Ecto neural progenitor cell (in vitro differentiated cells): ENCODE measurements at regions not wholly inside any gene's neighbourhood (a gene's known extent, or its start where the extent isn't known, plus 50 kb on each side); places are given as distances from the start of the nearest gene placed in this dataset.

ENCODE experiments used
- DNase-seq: peaks from one replicate; pipeline ENCODE4 v3.0.0-alpha.2; 2018; ENCODE audit warnings: low spot score

GRCh38 chr6:105492706-105493673 is 90.1 kb upstream of the PREP start:
- no peak for DNase-seq

DNA sequence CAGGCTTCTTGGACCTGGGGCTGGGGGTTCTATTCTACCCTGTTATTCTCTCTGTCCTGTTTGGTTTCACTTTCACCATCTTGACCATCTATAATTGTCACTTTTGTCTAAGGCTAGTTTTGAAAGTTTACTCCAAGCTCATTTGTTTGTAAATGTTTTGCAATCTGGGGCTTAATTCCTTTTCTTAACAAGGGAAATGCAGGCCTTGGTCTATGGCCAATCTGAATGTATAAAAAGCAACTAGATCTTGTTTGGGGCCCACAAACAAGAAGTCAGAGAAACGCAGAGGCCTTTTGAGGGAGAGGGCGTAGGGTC is 86.3 kb upstream of the PREP start:
- DNase-seq: no peak

GRCh38 chr6:105488516-105489215 is 85.8 kb upstream of the PREP start:
- no peak for DNase-seq

- no peak for DNase-seq
Measured at GRCh38 chr6:105487040-105487790, 84.3 kb upstream of the PREP start.

DNA sequence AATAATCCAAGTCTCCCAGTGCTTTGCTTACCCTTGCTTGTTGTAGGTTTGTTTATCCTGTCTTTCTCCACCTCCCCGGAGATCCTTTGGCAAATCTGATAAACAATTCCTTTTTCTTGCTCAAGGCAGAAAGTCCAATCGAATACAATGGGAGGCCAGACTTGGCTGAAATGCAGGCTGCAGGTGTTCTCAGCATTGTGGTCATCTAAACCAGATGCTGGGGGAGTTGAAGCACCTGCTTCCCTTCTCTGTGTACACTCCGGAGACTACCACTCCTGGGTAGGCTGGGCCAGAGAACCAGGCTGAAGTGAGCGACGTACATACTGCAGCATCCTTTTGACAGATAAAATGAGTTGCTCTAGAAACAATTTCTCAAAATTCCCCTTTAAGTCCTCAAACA is 82.6 kb upstream of the PREP start:
- no peak for DNase-seq

DNA sequence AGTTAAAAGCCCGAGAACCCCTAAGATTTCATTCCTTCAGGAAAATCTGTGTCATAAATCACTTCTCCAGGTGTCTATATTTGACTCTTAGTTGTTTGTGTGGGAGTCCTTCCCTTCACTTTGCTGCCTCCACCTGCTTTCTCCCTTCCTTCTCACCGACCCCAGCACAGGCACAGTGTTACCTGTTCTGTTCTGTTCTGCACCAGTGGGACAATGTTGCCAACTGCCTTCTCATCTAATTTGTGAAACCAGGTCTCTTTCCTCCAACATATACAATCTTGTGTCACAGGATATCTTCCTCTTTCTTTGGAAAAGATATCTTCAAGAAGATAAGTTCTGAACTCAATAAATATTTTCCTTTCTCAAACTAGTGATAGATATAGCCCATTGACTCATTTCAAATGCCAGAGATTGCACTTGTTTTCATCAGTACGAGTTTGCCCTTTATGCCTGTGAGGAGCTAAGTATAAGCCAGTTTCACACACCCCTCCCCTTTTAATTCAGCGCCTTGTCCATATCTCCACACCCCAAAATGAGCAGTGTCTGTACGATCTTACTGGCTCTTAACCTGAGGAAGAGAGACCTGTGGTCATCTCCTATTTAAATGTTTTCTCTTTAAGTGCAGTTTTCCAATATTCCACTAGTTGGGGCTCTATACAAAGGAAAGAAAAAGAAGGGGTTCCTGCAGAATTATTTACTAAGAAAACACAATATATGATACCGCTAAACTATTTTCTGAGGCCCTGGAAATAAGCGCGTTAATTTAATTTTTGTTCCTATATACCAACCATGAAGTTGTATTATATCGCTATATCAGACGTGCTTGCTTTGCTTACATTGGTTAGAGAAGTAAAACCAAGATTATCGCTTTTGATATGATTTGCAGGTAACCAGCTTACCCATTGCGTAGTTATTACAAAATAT is 81.6 kb upstream of the PREP start:
- DNase-seq: no peak

GRCh38 chr6:105483492-105483891 is 80.6 kb upstream of the PREP start:
- DNase-seq: no peak

DNA sequence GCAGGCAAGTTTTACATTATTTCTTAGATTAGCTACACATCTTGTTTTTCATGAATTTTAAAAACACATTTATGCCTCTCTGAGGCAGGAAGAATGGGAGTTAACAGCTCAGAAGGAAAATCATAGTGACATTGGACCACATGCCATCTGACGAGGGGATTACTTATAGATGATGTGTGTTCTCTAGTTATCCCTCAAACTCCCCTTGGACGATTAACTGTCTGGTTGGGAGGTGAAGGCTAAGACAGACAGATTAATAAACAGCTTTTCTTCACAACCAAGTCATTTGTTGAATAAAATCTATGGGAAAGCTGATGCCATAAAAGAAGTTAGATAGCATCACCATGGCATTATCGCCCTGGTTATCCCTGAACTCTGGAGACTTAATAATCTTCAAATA is 80.0 kb upstream of the PREP start:
- DNase-seq: no peak

- no peak for DNase-seq
Measured at GRCh38 chr6:105482227-105482844, 79.5 kb upstream of the PREP start.

DNA sequence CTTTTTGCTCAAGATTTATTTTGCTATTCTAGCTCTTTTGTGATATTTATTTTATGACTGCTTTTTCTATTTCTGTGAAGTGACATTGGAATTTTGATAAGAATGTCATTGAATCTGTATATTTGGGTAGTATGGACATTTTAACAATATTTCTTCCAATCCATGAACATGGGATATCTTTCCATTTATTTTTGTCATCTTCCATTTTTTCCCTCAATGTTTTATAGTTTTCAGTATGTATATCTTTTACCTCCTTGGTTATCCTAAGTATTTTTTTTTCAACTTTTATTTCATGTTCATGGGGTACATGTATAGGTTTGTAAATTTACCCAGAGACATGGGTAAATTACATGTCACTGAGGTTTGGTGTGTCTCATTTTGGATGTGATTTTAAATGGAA is 74.1 kb upstream of the PREP start:
- no peak for DNase-seq

GRCh38 chr6:105474234-105474633 is 71.4 kb upstream of the PREP start:
- no peak for DNase-seq

GRCh38 chr6:105469946-105470345 is 67.1 kb upstream of the PREP start:
- no peak for DNase-seq

DNA sequence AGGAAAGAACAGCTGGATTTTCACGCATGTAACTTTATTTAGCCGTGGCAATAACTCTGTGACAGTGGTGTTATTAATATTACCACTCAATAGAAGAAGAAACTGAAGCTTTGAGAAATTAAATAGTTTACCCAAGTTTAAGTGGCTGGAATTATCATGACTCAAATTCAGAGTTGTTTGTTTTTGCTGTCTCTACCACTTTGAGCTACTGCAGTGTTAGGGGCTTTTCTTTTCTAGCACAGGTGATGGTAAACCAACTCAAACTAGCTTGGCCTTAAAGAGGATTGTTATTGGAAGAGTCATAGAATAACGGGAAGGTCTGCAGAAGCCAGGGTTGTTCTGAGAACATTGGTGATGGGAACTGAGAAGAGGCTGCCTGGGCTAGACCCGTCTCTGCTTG is 66.0 kb upstream of the PREP start:
- DNase-seq: no peak

GRCh38 chr6:105460860-105461259 is 58.0 kb upstream of the PREP start:
- no peak for DNase-seq

DNA sequence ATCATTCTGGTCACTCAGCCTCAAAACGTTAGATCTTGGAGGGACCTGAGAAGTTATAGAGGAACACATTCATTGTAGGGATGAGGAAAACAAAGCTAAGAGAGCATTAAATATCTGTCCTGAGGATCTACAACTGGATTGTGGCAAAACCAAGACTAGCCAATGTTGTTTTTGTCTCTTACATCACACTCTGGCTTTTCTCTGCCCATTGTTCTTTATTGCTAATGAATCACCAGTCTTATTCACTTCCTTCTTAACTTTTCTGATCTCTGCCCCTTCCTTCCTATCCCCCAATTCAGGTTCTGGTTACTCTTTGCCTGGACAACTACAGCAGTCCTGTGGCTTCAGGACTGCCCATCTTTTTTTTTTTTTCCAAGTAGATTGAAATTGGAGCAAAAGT is 57.0 kb upstream of the PREP start:
- DNase-seq: no peak

DNA sequence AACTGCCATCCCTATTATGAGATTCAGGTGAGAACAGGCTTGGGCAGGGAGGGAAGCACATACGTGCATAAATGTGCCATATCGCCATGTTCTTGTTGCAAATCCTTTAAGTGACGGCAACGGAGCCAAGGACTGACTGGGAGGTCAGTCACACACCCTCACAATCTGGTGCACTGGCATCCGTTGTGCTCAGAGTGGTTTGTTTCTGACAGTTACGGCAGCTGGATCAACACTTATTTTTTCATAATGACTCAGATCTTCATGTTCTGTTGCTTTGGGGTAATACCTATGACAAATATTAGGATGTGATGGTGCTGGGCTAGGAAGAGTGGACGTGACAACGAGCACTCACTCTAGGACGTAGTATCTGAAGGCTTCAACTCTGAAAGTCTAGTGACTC is 56.2 kb upstream of the PREP start:
- DNase-seq: no peak

- no peak for DNase-seq
Measured at GRCh38 chr6:105458551-105458950, 55.7 kb upstream of the PREP start.

DNA sequence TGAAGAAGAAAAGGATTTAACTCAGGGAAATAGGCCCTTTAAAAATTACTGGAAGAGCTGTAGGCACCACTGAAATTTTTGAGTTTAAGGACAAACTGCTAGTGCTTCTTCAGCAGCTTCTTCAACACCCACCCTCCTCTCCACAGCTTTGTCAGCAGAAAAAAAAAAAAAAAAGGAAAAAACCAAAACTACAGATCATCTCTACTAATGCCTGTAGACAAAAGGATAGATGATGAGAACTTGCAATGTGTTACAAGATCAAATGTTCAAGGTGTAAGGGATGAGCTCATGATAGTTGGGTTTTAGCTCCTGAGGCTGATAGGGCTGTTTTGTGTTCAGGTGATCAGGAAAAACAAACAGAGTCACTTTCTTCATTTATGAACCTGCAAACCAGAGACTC is 55.2 kb upstream of the PREP start:
- DNase-seq: no peak

- no peak for DNase-seq
Measured at GRCh38 chr6:105453968-105454367, 51.1 kb upstream of the PREP start.

- no peak for DNase-seq
Measured at GRCh38 chr6:105452924-105453756, 50.3 kb upstream of the PREP start.
